Suprapubic skin (tissue), 4 donors: ENCODE measurements at regions not wholly inside any gene's neighbourhood (a gene's known extent, or its start where the extent isn't known, plus 50 kb on each side); places are given as distances from the start of the nearest gene placed in this dataset.

Experiments
- DNase-seq, 2 donors: peaks; one replicate each; pipeline ENCODE4 v3.0.0-alpha.2; 2019; ENCODE audit warnings: low spot score in 2 of 2
- H3K27ac ChIP-seq: fragments of 200-600 bp; sonication (generic); one replicate; pipeline ENCODE4 v1.5.1; 2019
- H3K27me3 ChIP-seq: fragments of 200-600 bp; sonication (generic); one replicate; pipeline ENCODE4 v1.5.1; 2019
- H3K36me3 ChIP-seq: fragments of 200-600 bp; sonication (generic); one replicate; pipeline ENCODE4 v1.5.1; 2019
- H3K4me1 ChIP-seq: fragments of 200-600 bp; sonication (generic); one replicate; pipeline ENCODE4 v1.5.1; 2019
- H3K4me3 ChIP-seq: fragments of 200-600 bp; sonication (generic); one replicate; pipeline ENCODE4 v1.5.1; 2019; ENCODE audit warnings: mild to moderate bottlenecking
- H3K9me3 ChIP-seq: fragments of 200-600 bp; sonication (generic); one replicate; pipeline ENCODE4 v1.5.1; 2019
- EP300 ChIP-seq: sonication (generic); formaldehyde crosslinking; IDR thresholded peaks from one replicate; pipeline ENCODE4 v1.6.1; 2017; ENCODE audit warnings: antibody characterized with exemption
- POLR2A ChIP-seq, 2 donors: fragments of 450-650 bp; IDR thresholded peaks; one replicate each; pipeline ENCODE4 v1.6.1; 2017; ENCODE audit warnings: antibody characterized with exemption in 2 of 2, mild to moderate bottlenecking in 2 of 2, moderate library complexity in 2 of 2
- POLR2AphosphoS5 ChIP-seq, 3 donors: sonication (generic); formaldehyde crosslinking; IDR thresholded peaks; one replicate each; pipeline ENCODE4 v1.6.1; 2017; ENCODE audit warnings: antibody characterized with exemption in 3 of 3
- WGBS: methylation state at CpG from one replicate; pipeline ENCODE4 v1.1.5; 2018; 5-methylcytosine and 5-hydroxymethylcytosine counted together
- TF ChIP-seq, protein P1 (sequence below), 2 donors: fragments of 200-600 bp in 1 of 2; fragments of 450-650 bp in 1 of 2; sonication (generic) in 1 of 2; IDR thresholded peaks; one replicate each; pipeline ENCODE4 v1.5.1; 2016 to 2019; ENCODE audit warnings: antibody characterized with exemption in 2 of 2, mild to moderate bottlenecking in 1 of 2, moderate library complexity in 1 of 2

DNA sequence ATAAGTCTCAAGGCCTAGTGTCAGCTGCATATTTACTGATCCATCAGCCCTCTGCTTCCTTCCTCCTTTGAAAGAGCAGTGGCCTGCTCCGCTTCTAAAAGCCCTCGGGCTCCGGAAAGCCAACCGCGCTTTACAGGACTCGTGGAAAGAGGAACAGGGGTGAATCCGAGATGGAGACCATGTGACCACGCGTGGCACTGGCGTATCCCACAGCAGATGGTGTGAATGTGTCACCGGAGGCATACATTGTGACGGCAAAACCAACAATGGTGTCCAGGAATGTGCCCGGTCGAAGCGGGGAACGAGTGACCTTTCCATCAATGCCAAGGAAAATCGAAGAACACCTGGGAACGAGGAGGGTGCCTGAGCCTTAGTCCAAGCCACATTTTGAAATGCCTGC is 484.6 kb downstream of the SPATA31A7 start:
- no peak overlapping the region for H3K27ac ChIP-seq
- 86% methylated on average over 18 of the region's 18 CpGs for WGBS
- no peaks in the 10 kb centered on the region for H3K4me1 ChIP-seq
- H3K4me3 ChIP-seq: no peak overlapping the region
- H3K27me3 ChIP-seq: no peaks in the 10 kb centered on the region
- H3K36me3 ChIP-seq: no peaks in the 10 kb centered on the region
- no peak for DNase-seq
- TF ChIP-seq, protein P1, sequence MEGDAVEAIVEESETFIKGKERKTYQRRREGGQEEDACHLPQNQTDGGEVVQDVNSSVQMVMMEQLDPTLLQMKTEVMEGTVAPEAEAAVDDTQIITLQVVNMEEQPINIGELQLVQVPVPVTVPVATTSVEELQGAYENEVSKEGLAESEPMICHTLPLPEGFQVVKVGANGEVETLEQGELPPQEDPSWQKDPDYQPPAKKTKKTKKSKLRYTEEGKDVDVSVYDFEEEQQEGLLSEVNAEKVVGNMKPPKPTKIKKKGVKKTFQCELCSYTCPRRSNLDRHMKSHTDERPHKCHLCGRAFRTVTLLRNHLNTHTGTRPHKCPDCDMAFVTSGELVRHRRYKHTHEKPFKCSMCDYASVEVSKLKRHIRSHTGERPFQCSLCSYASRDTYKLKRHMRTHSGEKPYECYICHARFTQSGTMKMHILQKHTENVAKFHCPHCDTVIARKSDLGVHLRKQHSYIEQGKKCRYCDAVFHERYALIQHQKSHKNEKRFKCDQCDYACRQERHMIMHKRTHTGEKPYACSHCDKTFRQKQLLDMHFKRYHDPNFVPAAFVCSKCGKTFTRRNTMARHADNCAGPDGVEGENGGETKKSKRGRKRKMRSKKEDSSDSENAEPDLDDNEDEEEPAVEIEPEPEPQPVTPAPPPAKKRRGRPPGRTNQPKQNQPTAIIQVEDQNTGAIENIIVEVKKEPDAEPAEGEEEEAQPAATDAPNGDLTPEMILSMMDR (IDR thresholded peaks at IDR 0.05): no peak
- TF ChIP-seq POLR2A (IDR thresholded peaks at IDR 0.05): no peak
- TF ChIP-seq EP300: no peak
- TF ChIP-seq POLR2AphosphoS5 (IDR thresholded peaks at IDR 0.05): no peak
- peaks cover 15% of the 10 kb centered on the region for H3K9me3 ChIP-seq

DNA sequence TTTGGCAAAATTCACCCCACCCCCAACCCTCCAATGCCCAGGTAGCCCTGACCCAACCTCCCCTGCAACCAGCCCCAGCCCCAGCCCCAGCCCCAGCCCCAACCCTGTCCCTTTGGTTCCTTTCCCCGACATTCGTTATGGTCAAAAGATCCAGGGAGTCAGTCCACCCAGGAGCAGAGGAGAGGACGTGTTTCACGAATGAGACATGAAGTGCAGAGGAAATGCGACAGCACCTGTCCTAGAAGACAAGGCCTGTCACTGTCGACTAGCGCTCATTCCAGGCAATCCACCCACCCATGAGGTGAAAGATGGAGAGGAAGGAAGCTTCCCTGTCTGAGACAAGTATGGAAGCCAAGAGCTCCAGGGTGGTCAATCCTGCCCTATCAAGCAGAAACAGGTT is 485.0 kb downstream of the SPATA31A7 start:
- H3K4me3 ChIP-seq: no peak overlapping the region
- 85% methylated on average over 7 of the region's 7 CpGs for WGBS
- no peaks in the 10 kb centered on the region for H3K36me3 ChIP-seq

More for the DNA sequence above, 485.0 kb downstream of the SPATA31A7 start:
- DNase-seq: no peak
- Histone ChIP-seq H3K27me3 (no peaks in the 10 kb centered on the region), H3K9me3 (peaks cover 11% of the 10 kb centered on the region), H3K4me1 (no peaks in the 10 kb centered on the region), H3K27ac (no peak overlapping the region)
- TF ChIP-seq EP300: no peak
